ENCODE measurements at regions not wholly inside any gene's neighbourhood (a gene's known extent, or its start where the extent isn't known, plus 50 kb on each side); places are given as distances from the start of the nearest gene placed in this dataset.

DNA sequence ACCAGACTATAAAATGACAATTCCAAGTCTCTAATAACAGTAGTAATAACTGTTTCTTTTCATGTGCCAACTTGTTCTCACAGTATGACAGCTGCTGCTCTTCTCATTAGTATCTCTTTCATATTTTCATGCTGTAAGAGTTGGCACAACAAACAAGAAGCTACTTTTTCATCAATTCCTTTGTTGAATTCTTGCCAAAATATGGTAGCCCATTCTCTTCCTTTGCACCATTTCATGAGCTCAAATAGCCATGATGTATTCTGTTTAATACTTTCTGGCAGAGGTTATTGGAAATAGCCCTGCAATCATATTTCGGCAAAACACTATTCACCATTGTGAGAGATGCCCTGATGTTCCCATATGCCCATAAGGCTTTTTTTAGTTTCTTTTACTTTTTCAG, 1100.7 kb downstream of the TRHDE start:
- no peak overlapping the region for H3K27ac ChIP-seq
- no peaks in the 10 kb centered on the region for H3K9me3 ChIP-seq

DNA sequence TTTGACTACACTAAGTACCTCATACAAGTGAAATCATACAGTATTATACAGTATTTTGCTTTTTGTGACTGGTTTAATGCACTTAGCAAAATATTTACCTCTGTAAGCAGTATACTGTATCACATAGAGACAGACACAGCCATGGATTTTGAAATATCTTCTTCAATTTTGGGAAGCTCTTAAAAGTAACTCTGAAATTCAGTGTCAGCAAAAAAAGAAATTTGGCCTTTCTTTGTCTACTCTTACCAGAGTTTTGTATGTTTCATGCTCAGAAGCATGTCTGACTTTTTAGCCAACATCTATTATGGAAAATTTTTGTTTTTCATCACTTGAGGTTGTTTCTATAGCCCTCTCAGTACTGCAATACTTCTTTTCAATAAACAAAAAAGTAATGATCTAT, 1102.2 kb downstream of the TRHDE start:
- intact Hi-C loops (cut with DNase I): no loop called here
- no peaks in the 10 kb centered on the region for H3K4me1 ChIP-seq
- TF ChIP-seq POLR2A (IDR thresholded peaks at IDR 0.05) (no peak), POLR2AphosphoS5 (IDR thresholded peaks at IDR 0.05) (no peak), EP300 (IDR thresholded peaks at IDR 0.05) (no peak)
- TF ChIP-seq, protein P1, sequence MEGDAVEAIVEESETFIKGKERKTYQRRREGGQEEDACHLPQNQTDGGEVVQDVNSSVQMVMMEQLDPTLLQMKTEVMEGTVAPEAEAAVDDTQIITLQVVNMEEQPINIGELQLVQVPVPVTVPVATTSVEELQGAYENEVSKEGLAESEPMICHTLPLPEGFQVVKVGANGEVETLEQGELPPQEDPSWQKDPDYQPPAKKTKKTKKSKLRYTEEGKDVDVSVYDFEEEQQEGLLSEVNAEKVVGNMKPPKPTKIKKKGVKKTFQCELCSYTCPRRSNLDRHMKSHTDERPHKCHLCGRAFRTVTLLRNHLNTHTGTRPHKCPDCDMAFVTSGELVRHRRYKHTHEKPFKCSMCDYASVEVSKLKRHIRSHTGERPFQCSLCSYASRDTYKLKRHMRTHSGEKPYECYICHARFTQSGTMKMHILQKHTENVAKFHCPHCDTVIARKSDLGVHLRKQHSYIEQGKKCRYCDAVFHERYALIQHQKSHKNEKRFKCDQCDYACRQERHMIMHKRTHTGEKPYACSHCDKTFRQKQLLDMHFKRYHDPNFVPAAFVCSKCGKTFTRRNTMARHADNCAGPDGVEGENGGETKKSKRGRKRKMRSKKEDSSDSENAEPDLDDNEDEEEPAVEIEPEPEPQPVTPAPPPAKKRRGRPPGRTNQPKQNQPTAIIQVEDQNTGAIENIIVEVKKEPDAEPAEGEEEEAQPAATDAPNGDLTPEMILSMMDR (IDR thresholded peaks at IDR 0.05): no peak

More for the DNA sequence above, 1100.7 kb downstream of the TRHDE start:
- intact Hi-C loops (cut with DNase I): no loop called here
- Histone ChIP-seq H3K36me3 (no peaks in the 10 kb centered on the region), H3K4me3 (no peak overlapping the region), H3K27me3 (no peaks in the 10 kb centered on the region), H3K4me1 (no peaks in the 10 kb centered on the region)
- TF ChIP-seq POLR2AphosphoS5 (IDR thresholded peaks at IDR 0.05) (no peak), POLR2A (IDR thresholded peaks at IDR 0.05) (no peak), EP300 (IDR thresholded peaks at IDR 0.05) (no peak)
- TF ChIP-seq, protein P1 (IDR thresholded peaks at IDR 0.05): no peak
- 78 to 96% methylated on average over 1 of the region's 1 CpG for WGBS, 2 donors
- no peak for DNase-seq

DNA sequence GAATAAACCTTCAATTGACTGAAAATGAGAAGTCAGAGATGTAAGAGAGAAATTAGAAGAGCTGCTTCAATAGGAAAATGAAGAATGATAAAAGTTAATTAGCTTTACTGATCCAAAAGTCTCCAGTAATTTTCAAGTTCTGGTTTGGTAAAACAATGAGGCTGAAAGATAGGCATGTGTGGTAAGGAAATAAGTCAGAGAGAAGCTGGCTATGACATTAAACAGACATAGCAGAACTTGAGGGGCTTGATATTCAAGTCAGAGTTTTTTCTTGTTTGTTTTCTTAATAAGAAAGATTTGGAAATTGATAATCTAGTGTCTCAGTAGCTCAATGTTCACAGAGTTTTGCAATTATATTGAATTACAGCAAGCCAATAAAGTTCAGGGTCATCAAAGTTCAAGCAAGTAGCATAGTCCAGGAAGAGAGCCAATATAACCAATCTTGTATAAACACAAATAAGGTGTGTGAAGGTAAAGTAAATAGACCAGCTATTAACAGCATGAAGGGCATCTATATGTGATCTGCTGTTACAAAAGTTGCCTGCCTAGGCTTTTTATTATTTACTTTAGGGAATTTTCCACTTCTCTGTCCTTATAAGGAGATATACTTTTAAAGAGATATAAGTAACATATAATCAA, 1111.5 kb downstream of the TRHDE start:
- no peaks in the 10 kb centered on the region for H3K4me1 ChIP-seq
- intact Hi-C loops (cut with DNase I): no loop called here

More for the DNA sequence above, 1102.2 kb downstream of the TRHDE start:
- no peak overlapping the region for H3K27ac ChIP-seq
- DNase-seq: no peak
- no peaks in the 10 kb centered on the region for H3K27me3 ChIP-seq
- no peaks in the 10 kb centered on the region for H3K36me3 ChIP-seq
- H3K9me3 ChIP-seq: no peaks in the 10 kb centered on the region
- H3K4me3 ChIP-seq: no peak overlapping the region

DNA sequence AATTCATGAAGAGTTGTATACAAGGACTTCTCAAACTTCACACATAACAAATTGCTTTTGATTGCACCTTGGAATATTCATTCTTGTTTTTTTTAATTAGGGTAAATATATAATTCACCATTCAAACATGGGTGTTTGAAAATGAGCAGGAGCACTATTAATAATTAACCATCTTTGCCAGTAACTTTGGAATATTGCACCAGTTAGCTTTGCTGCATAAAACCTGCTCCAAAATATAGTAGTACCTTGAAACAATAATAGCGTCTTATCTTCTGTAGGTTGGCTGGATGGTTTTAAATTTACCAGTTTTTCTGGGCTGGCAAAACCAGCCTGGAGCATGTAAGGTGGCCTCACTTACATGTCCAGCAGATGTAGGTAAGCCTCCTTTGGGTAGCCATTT, 1112.4 kb downstream of the TRHDE start:
- Histone ChIP-seq H3K4me3 (no peak overlapping the region), H3K27ac (no peak overlapping the region), H3K9me3 (no peaks in the 10 kb centered on the region), H3K4me1 (no peaks in the 10 kb centered on the region), H3K36me3 (no peaks in the 10 kb centered on the region), H3K27me3 (no peaks in the 10 kb centered on the region)
- intact Hi-C loops (cut with DNase I): no loop called here
- TF ChIP-seq POLR2A (IDR thresholded peaks at IDR 0.05) (no peak), POLR2AphosphoS5 (IDR thresholded peaks at IDR 0.05) (no peak), EP300 (IDR thresholded peaks at IDR 0.05) (no peak)
- TF ChIP-seq, protein P1 (IDR thresholded peaks at IDR 0.05): no peak
- 22 to 73% methylated on average over 1 of the region's 1 CpG for WGBS, 2 donors
- DNase-seq: no peak

More for the DNA sequence above, 1111.5 kb downstream of the TRHDE start:
- H3K27me3 ChIP-seq: no peaks in the 10 kb centered on the region
- no peak for TF ChIP-seq POLR2A (IDR thresholded peaks at IDR 0.05)
- TF ChIP-seq POLR2AphosphoS5 (IDR thresholded peaks at IDR 0.05): no peak
- TF ChIP-seq EP300 (IDR thresholded peaks at IDR 0.05): no peak
- TF ChIP-seq, protein P1 (IDR thresholded peaks at IDR 0.05): no peak
- no peaks in the 10 kb centered on the region for H3K36me3 ChIP-seq
- H3K27ac ChIP-seq: no peak overlapping the region
- H3K4me3 ChIP-seq: no peak overlapping the region
- H3K9me3 ChIP-seq: no peaks in the 10 kb centered on the region
- no peak for DNase-seq

DNA sequence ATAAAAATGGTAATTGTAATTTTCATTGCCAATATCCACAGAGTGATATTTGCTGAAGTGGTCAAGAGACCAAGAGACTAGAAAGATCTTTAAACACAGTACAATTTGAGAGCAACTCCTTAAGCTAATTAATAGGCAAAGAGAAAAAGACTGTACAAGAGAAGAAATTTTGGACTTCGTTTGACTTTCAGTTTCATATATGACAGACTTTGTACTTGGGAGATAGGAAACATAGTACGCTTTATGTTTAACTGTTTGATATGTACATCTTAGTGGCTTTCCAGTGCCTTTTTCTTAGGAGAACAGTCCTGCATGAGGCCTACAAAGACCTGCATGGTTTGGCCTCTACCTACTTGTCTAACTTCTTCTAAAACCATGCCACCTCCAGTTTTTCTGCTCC, 1118.1 kb downstream of the TRHDE start:
- TF ChIP-seq POLR2AphosphoS5 (IDR thresholded peaks at IDR 0.05): no peak
- TF ChIP-seq, protein P1 (IDR thresholded peaks at IDR 0.05): no peak
- no peak for TF ChIP-seq POLR2A (IDR thresholded peaks at IDR 0.05)
- TF ChIP-seq EP300 (IDR thresholded peaks at IDR 0.05): no peak
- no peak overlapping the region for H3K27ac ChIP-seq
- no peak for DNase-seq
- intact Hi-C loops (cut with DNase I): no loop called here
- H3K36me3 ChIP-seq: no peaks in the 10 kb centered on the region
- no peaks in the 10 kb centered on the region for H3K27me3 ChIP-seq
- WGBS, 2 donors: 24 to 73% methylated on average over 2 of the region's 2 CpGs
- H3K4me1 ChIP-seq: no peaks in the 10 kb centered on the region
- H3K9me3 ChIP-seq: no peaks in the 10 kb centered on the region
- no peak overlapping the region for H3K4me3 ChIP-seq
